Neuronal stem cell (in vitro differentiated cells): ENCODE measurements at regions not wholly inside any gene's neighbourhood (a gene's known extent, or its start where the extent isn't known, plus 50 kb on each side); places are given as distances from the start of the nearest gene placed in this dataset.

Experiments
- DNase-seq: peaks from one replicate; pipeline ENCODE4 v3.0.0-alpha.2; 2013; ENCODE audit warnings: low spot score
- H2AFZ ChIP-seq: one replicate; pipeline ENCODE4 v1.6.1; 2013; ENCODE audit warnings: mild to moderate bottlenecking, low read length, inconsistent platforms
- H2AK5ac ChIP-seq: 2 replicates; pipeline ENCODE4 v1.6.1; 2013; ENCODE audit warnings: low read depth, mild to moderate bottlenecking, inconsistent platforms, low read length, moderate library complexity, mixed read lengths
- H2BK120ac ChIP-seq: 2 replicates; pipeline ENCODE4 v1.6.1; 2013; ENCODE audit warnings: low read depth, mild to moderate bottlenecking, inconsistent platforms, low read length, moderate library complexity, mixed read lengths
- H2BK12ac ChIP-seq: one replicate; pipeline ENCODE4 v1.6.1; 2013; ENCODE audit warnings: low read length, inconsistent platforms
- H2BK15ac ChIP-seq: 2 replicates; pipeline ENCODE4 v1.6.1; 2013; ENCODE audit warnings: mild to moderate bottlenecking, low read length, inconsistent platforms, mixed read lengths
- H2BK5ac ChIP-seq: one replicate; pipeline ENCODE4 v1.6.1; 2013; ENCODE audit warnings: inconsistent platforms, mild to moderate bottlenecking, low read length, moderate library complexity
- H3K14ac ChIP-seq: one replicate; pipeline ENCODE4 v1.6.1; 2013; ENCODE audit warnings: low read length, inconsistent platforms
- H3K18ac ChIP-seq: 2 replicates; pipeline ENCODE4 v1.6.1; 2013; ENCODE audit warnings: low read length, inconsistent platforms
- H3K23ac ChIP-seq: 2 replicates; pipeline ENCODE4 v1.6.1; 2013; ENCODE audit warnings: low read depth, mild to moderate bottlenecking, mixed read lengths, low read length, inconsistent platforms; ENCODE audit not compliant: poor library complexity
- H3K27ac ChIP-seq: replicated peaks from 3 replicates; pipeline ENCODE4 v1.5.1; 2013; ENCODE audit warnings: low read length, inconsistent platforms
- H3K27me3 ChIP-seq, 3 experiments: 2 replicates each; pipeline ENCODE4 v1.6.1; 2013; ENCODE audit warnings: low read length in 3 of 3, mild to moderate bottlenecking in 2 of 3, inconsistent platforms in 1 of 3, low read depth in 1 of 3, mixed read lengths in 1 of 3, moderate library complexity in 1 of 3; ENCODE audit not compliant: control insufficient read depth in 3 of 3, insufficient read depth in 3 of 3
- H3K36me3 ChIP-seq, 2 donors: replicated peaks in 1 of 2; 2 replicates each; pipeline ENCODE4 v1.6.1; 2013; ENCODE audit warnings: low read length in 2 of 2; ENCODE audit not compliant: control insufficient read depth in 2 of 2, insufficient read depth in 2 of 2
- H3K4ac ChIP-seq: 2 replicates; pipeline ENCODE4 v1.6.1; 2013; ENCODE audit warnings: inconsistent platforms, mild to moderate bottlenecking, low read length, moderate library complexity
- H3K4me1 ChIP-seq, 2 donors: 1 replicate in 1 of 2; 2 replicates in 1 of 2; pipeline ENCODE4 v1.6.1; 2013; ENCODE audit warnings: low read length in 2 of 2, low read depth in 1 of 2; ENCODE audit not compliant: control insufficient read depth in 2 of 2, insufficient read depth in 1 of 2
- H3K4me2 ChIP-seq: one replicate; pipeline ENCODE4 v1.6.1; 2013; ENCODE audit warnings: mild to moderate bottlenecking, low read length, inconsistent platforms; ENCODE audit not compliant: insufficient read depth, poor library complexity, severe bottlenecking
- H3K4me3 ChIP-seq, 2 donors: 2 replicates each; pipeline ENCODE4 v1.5.1; 2013; ENCODE audit warnings: low read length in 2 of 2, mild to moderate bottlenecking in 2 of 2, inconsistent platforms in 1 of 2, moderate library complexity in 1 of 2
- H3K79me1 ChIP-seq: one replicate; pipeline ENCODE4 v1.6.1; 2013; ENCODE audit warnings: low read depth, mild to moderate bottlenecking, inconsistent platforms, low read length, moderate library complexity
- H3K9ac ChIP-seq: one replicate; pipeline ENCODE4 v1.6.1; 2013; ENCODE audit warnings: mild to moderate bottlenecking, low read depth, low read length, inconsistent platforms; ENCODE audit not compliant: poor library complexity
- H3K9me3 ChIP-seq, 2 donors: replicated peaks in 1 of 2; 2 replicates each; pipeline versions ENCODE3 to v1.6.1; 2013; ENCODE audit warnings: low read length in 2 of 2, mild to moderate bottlenecking in 2 of 2, inconsistent platforms in 1 of 2, low read depth in 1 of 2, mixed read lengths in 1 of 2, moderate library complexity in 1 of 2; ENCODE audit not compliant: control insufficient read depth in 2 of 2, insufficient read depth in 1 of 2
- H4K8ac ChIP-seq: one replicate; pipeline ENCODE4 v1.6.1; 2013; ENCODE audit warnings: low read depth, mild to moderate bottlenecking, inconsistent platforms, low read length, moderate library complexity
- H4K91ac ChIP-seq: one replicate; pipeline ENCODE4 v1.6.1; 2013; ENCODE audit warnings: low read length, low read depth, mild to moderate bottlenecking, inconsistent platforms; ENCODE audit not compliant: poor library complexity
- WGBS, 2 donors: extraction: QIAGEN DNeasy Blood & Tissue Kit; methylation state at CpG; one replicate each; pipeline ENCODE4 v1.1.7; 2013; ENCODE audit warnings: missing lambda C conversion rate in 2 of 2, mixed read lengths in 1 of 2; ENCODE audit not compliant: insufficient read length in 2 of 2, insufficient replicate concordance in 1 of 2; ENCODE audit errors: extremely low coverage in 2 of 2; 5-methylcytosine and 5-hydroxymethylcytosine counted together

DNA sequence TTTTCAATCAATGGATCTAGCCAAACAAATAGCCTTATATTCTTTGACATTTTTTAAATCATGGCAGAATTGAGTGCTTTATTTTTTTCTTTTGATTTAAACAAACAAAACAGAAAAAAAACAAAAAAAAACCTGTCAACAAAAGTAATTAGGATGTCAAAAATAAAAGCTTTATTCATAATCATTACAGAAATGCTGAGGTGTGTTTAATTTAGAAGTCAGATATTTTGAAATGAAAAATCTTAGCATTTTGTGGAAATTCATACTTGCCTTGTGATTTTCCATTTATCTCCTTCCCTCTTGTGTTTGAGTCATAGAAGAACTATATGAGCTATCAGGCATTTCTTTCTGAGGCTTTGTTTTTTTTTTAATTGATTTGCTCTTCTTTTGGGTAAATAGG, 387.0 kb upstream of the STXBP6 start:
- Histone ChIP-seq H2BK15ac (no peak overlapping the region), H2BK120ac (no peak overlapping the region), H2AK5ac (no peak overlapping the region), H4K8ac (no peak overlapping the region), H3K14ac (no peak overlapping the region), H3K4me1 (no peaks in the 10 kb centered on the region), H3K9ac (no peak overlapping the region), H3K27me3 (no peaks in the 10 kb centered on the region), H3K23ac (no peak overlapping the region), H3K9me3 (no peaks in the 10 kb centered on the region), H2AFZ (no peak overlapping the region), H3K4ac (no peak overlapping the region), H3K79me1 (no peaks in the 10 kb centered on the region), H2BK5ac (no peak overlapping the region), H3K36me3 (no peaks in the 10 kb centered on the region), H4K91ac (no peak overlapping the region), H3K27ac (no peak overlapping the region), H2BK12ac (no peak overlapping the region), H3K18ac (no peak overlapping the region), H3K4me3 (no peak overlapping the region), H3K4me2 (no peak overlapping the region)
- DNase-seq = no peak

DNA sequence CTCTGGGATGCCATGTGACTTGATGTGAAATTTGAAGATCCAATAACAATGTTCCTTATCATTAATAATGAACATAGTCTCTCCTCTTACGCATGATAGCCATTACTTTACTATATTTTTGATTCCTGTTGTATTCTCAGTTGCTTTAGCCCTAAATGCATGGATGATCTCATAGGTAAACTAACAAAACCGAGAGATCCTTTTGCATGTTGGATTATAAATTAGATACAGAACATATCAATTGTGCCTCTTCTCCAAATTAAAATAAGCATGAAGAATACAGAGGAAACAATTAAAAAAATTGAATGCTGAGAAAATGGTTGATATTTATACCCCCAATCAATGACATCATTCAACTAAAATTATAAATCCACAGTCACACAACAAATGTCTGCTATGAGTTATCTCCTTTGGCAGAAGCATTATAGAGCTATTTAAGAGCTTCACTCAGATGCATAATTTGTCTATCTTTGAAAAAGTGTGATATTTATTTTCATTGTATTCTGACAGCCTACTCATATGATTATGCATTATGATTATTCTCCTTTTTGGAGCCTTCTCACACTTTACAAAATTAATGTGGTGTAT, 386.4 kb upstream of the STXBP6 start:
- no peak overlapping the region for H2AFZ ChIP-seq
- no peak overlapping the region for H4K8ac ChIP-seq
- H2AK5ac ChIP-seq = no peak overlapping the region
- no peak overlapping the region for H3K14ac ChIP-seq
- H2BK12ac ChIP-seq = no peak overlapping the region
- no peak overlapping the region for H3K23ac ChIP-seq
- DNase-seq = no peak
- WGBS, 2 donors = no CpG with 5 or more reads among the region's 2 CpGs
- H3K18ac ChIP-seq = no peak overlapping the region
- no peak overlapping the region for H2BK15ac ChIP-seq
- H3K9ac ChIP-seq = no peak overlapping the region
- H3K4me1 ChIP-seq = no peaks in the 10 kb centered on the region
- no peak overlapping the region for H3K4me3 ChIP-seq
- H3K4ac ChIP-seq = no peak overlapping the region
- no peak overlapping the region for H4K91ac ChIP-seq
- H3K4me2 ChIP-seq = no peak overlapping the region
- H3K9me3 ChIP-seq = no peaks in the 10 kb centered on the region
- no peaks in the 10 kb centered on the region for H3K27me3 ChIP-seq
- no peak overlapping the region for H2BK5ac ChIP-seq
- no peaks in the 10 kb centered on the region for H3K36me3 ChIP-seq
- H2BK120ac ChIP-seq = no peak overlapping the region
- no peaks in the 10 kb centered on the region for H3K79me1 ChIP-seq
- H3K27ac ChIP-seq = no peak overlapping the region

DNA sequence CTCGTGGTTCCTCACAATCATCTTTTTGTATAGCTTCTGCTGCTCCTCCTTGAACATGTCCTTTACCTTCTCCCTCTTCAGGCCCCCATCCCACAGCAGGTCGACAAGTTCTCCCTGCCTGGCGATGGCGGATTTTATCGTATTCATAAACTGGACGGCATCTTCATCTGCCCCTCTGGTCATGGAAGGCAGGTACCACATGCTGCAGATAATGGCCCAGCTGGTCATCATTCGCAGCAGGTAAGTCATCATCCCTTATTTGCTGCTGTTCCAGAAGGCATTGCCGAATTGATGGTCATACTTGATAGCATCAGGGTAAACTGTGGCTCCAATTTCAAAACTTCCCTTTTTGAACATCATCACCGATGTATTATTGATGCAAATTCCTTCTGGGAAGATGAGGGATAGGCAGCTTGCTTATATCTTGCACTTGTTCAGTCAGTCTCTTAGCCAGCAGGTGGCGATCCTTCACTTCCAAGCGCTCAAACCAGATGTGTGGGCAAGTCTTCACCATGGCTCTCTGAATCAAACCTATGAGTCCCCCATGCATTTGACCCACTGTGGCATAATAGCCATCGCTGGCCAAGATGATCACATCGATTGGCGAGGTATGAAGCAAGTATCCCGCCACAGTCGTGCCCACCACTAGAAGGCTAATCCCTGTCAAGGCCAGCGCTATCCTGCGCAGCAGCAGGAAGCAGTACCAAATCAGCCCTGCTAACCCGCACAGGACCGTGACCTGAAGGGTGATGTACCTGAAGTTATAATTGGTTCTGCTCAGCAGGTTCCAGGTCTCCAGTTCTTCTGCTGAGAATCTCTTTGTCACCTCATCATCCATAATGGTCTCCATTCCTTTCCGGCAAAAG, 381.5 kb upstream of the STXBP6 start:
- Histone ChIP-seq H3K79me1 (no peaks in the 10 kb centered on the region), H2AFZ (no peak overlapping the region), H3K14ac (no peak overlapping the region), H2BK5ac (no peak overlapping the region), H2BK15ac (no peak overlapping the region), H3K18ac (no peak overlapping the region), H3K4me2 (no peak overlapping the region), H3K4ac (no peak overlapping the region), H2BK12ac (no peak overlapping the region), H3K27ac (no peak overlapping the region), H3K9me3 (peaks cover 0 to 2% of the 10 kb centered on the region in 2 donors), H3K9ac (no peak overlapping the region), H3K4me3 (peak overlapping the region in 1 of 2 donors; percentile 25), H3K36me3 (no peaks in the 10 kb centered on the region), H4K8ac (no peak overlapping the region), H3K23ac (peak overlapping the region; percentile 14), H3K27me3 (no peaks in the 10 kb centered on the region), H2AK5ac (no peak overlapping the region), H3K4me1 (no peaks in the 10 kb centered on the region), H2BK120ac (no peak overlapping the region), H4K91ac (no peak overlapping the region)
- WGBS, 2 donors = no CpG with 5 or more reads among the region's 21 CpGs
- peak; percentile 35 for DNase-seq

DNA sequence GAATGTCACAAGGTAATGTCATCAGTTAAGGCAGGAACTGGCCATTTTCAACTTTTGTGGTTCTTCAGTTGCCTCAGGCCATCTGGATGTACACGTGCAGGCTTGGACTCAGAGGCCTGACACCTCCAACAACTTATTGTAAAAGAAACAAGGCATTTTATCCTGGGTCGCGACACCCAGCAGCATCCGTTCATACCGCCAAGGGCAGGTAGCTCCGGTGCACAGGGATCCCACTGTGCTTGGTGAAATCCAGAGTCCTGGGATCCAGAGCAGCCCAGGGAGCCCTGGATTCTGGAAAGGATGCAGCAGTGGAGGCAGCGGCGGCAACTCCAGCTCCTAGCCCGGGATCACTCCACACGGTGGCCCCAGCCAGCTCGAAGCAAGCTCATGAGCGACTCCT, 380.9 kb upstream of the STXBP6 start:
- H2BK5ac ChIP-seq = no peak overlapping the region
- H3K79me1 ChIP-seq = no peaks in the 10 kb centered on the region
- no peak overlapping the region for H4K91ac ChIP-seq
- no peak overlapping the region for H3K4me2 ChIP-seq
- no peak overlapping the region for H2BK15ac ChIP-seq
- H3K27ac ChIP-seq = no peak overlapping the region
- no CpG with 5 or more reads among the region's 12 CpGs for WGBS, 2 donors
- H3K14ac ChIP-seq = no peak overlapping the region
- no peak overlapping the region for H2BK12ac ChIP-seq
- no peak overlapping the region for H3K9ac ChIP-seq
- H2BK120ac ChIP-seq = no peak overlapping the region
- no peak for DNase-seq
- H3K36me3 ChIP-seq = no peaks in the 10 kb centered on the region
- no peak overlapping the region for H2AFZ ChIP-seq
- no peaks in the 10 kb centered on the region for H3K27me3 ChIP-seq
- peak overlapping the region; percentile 14 for H3K23ac ChIP-seq
- H4K8ac ChIP-seq = no peak overlapping the region
- H3K4me1 ChIP-seq = no peaks in the 10 kb centered on the region
- no peak overlapping the region for H3K4me3 ChIP-seq
- H2AK5ac ChIP-seq = no peak overlapping the region
- peaks cover 0 to 2% of the 10 kb centered on the region in 2 donors for H3K9me3 ChIP-seq
- H3K18ac ChIP-seq = no peak overlapping the region
- no peak overlapping the region for H3K4ac ChIP-seq
